ENCODE measurements at regions not wholly inside any gene's neighbourhood (a gene's known extent, or its start where the extent isn't known, plus 50 kb on each side); places are given as distances from the start of the nearest gene placed in this dataset.
"Not testable (repeated sequence)": the region's sequence is repeated elsewhere in the genome, so short reads cannot be mapped to it uniquely, and the experiment has no call there.

DNA sequence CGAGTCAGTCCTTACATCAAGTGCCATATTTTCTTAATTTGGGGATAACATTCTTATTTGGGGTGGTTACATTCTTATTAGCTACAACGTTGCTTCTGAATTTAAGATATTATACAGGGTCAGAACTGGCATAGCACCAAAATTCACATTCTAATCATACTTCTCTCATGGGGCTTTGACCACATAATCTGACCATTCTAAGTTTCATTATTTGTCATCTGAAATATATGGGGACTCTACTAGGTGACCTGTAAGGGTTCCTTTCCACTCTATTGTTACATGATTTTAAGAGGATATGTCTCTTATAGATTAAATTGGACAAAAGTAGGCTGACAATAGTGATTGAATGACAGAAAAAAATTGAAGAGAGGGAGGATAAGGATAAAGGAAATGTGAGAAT is 536.5 kb downstream of the KCTD12 start:
- no peak for DNase-seq (ENCODE audit: low spot score)

DNA sequence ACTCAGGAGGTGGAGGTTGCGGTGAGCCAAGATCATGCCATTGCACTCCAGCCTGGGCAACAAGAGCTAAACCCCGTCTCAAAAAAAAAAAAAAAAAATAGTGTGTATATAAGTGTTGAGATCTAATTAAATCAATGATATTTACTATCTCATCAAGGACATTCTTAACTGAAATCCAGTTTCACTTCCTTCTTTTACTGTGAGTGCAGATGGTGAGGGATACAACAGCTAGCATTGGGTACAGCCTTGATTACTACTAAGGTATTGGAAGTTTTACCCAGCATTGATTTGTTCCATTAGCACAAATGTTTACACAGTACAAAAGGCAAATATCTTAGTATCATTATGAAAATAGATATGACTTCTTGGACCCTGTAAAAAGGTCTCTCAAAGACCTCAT is 546.6 kb downstream of the KCTD12 start:
- no peak for DNase-seq (ENCODE audit: low spot score)

DNA sequence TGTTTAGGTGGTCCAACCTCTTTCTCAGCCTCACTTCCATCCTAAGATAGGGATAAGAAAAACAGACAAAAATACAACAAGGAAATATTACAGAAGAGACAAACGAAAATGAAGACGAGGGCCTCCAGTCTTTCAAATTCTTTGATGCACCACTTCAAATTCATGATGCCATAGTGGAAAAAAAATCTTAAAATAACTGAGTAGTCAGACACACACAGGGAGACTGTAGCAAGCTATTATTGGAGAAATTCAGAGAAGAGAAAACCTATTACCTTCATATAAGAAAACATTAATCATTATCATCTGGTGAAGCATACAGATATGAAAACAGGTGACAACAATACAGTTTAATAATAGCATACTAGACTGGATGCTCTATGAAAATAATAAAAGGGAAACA is 548.2 kb downstream of the KCTD12 start:
- no peak for DNase-seq (ENCODE audit: low spot score)

DNA sequence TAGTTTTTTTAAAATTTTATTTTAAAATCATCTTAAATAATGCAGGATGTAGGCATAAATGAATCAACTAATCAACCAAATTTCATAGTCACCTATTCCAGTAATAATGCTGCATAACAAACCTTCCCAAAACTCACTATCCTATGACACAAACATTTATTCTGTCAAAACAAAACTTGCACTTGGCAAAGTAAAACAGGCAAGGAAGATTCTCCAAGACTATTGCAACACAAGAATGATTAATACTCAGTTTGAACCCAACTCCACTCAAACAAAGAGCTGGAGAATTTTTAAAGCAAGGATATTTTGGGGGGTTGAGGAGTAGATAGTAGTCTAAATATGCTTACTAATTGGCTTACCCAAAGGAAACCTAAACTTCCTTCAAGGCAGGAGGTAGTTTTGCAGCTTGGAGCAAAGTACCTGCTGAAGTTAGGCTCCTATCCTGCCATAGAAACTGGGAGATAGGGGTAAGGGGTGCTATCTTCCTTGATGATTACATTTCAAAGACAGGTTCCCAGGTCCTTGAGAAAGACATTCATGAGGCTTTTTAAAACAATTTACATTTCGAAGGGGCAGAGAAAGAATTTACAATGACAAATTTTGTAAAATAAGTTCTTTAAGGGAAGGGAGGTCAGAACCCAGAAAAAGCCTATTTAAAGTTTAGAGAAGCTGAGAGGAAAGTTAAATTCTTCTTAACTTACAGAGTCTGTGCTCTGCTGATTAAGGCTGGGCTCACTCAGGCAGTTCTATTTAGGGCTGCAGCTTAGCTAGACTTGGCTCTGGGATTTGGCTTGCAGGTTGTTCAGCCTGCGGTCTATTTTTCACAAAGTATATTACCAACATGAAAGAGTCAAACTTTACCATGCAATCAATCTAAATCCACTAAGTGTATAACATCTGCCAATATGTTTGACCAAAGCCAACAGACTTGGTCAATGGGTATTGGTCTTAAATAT is 549.0 kb downstream of the KCTD12 start:
- no peak for DNase-seq (ENCODE audit: low spot score)

DNA sequence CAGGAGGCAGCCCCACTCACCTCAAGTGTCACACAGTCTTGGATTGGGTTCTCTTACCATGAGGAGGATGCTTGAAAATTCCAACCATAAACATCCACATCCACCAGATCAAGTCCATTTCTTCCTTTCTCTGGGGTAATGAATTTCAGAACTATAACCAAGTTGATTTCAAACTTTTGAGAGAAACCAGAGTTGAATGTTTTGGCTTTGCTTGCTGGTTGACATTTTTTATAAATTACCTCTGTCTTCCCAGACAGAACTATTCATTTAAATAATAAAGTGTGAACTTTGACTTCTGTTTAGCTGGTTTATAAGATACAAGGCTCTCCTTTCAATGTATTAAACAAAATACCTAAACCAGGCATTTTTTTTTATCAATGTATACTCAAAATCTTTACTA is 550.7 kb downstream of the KCTD12 start:
- no peak for DNase-seq (ENCODE audit: low spot score)

DNA sequence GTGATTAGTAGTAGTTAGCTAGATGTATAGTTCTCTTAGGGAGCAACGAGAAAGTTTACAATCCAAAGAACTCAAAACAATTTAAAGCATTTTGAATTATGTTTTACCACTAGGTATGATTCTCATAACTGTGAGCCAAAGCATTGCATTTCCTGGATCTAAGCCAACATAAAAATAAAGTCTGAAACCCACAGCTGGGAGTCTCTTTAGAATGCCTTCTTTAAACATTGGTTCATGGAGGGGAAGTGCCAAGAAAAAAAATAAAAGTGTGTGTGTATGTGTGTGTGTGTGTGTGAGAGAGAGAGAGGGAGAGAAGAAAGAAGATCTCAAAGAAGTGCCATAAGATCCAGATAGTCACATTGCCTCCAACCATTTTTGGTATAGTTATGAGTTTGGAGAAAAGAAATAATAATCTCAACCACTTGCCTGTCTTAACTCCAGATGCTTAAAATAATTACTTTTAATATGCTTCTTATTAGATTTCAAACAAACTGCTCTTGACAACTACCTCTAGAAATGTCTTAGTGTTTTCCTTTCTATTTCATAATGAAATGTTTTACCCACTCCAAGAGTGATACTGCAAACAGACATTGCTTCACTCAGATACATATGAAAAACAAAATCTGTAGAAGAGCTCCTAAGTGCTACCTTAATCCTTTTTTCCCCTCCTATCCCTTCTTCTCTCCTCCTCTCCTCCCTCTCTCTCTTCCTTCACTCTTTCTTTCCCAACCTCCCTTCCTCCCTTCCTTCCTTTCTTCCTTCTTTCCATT is 554.1 kb downstream of the KCTD12 start:
- DNase-seq (ENCODE audit: low spot score) = no peak

DNA sequence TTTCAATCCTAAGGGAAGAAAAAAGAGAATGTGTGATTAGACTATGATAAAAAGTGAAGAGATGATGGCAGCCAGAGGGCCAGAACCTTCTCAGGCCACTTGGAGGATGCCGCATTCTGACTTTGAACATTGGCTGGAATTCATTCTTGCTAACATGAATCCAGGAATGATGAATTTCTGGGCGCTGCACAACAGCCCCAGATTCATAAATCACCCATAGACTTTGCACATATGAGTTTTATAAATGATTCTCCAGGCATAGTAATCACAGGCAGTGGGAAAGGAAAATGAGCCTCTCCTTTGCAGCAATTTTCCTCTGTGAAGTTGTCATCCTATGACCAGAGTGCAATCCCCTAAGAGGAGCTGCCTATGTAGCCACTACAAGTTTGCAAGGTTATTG is 555.4 kb downstream of the KCTD12 start:
- no peak for DNase-seq (ENCODE audit: low spot score)

DNA sequence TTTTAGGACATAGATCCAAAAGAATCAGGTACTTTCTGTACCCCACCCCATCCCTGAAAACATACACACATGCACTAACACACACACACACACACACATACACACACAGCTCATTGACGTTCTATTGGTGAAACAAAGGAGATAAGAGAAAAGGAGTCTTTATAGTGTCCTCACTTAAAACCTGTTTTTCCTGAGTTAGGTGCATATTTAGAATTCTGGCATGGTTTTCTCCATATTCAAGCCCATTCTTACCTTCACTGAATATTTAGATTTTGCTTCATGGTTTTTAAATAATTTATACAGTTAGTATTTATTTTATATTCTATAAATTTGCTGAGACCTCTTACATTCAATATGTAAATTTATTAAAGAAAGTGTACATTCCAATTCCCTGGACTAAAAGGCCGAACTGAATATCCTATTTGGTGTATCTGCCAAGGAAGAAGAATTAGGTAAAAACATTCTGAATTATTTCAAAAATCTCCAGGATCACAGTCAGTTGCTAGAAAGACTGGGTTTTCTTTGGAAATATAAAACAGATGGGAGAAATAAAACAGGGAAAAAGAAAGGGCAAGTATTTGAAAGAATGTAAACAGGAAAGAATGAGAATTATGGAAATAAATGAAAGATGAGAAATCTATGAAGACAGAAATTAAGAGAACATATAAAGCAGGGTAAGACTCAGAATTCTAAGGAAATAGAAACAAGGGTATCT is 556.2 kb downstream of the KCTD12 start:
- no peak for DNase-seq (ENCODE audit: low spot score)

DNA sequence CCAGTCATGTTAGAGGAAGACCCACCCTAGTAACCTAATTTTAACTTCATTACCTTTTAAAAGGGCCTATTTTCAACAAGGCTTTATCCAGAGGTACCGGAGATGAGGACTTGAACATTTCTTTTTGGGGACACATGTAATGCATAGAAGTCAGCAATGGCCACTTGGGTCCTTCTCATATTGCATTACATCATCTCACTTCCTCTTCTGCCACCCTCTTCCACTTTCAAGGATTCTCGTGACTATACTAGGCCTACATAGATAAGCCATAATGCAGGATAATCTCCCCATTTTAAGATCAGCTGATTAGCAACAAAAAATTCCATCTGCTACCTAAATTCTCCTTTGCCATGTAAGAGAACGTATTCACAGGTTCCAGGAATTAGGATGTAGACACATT is 557.2 kb downstream of the KCTD12 start:
- DNase-seq (ENCODE audit: low spot score) = no peak

DNA sequence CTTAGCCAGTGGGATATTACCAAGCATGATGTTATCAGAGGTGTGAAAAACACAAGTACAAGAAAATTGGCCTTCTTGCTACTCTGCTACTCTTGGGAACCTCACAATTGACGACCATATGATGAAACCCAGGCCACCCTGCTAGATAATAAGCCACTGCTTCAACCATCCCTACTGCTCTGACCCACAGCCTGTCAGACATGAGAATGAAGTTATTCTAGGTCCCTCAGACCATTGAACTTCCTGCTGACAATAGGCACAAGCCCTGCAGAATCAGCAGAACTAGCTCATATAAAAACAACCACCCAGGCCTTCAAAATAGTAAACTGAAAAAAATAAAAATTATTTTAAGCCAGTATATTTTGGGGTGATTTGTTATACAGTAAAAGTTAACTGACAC is 559.9 kb downstream of the KCTD12 start:
- no peak for DNase-seq (ENCODE audit: low spot score)

DNA sequence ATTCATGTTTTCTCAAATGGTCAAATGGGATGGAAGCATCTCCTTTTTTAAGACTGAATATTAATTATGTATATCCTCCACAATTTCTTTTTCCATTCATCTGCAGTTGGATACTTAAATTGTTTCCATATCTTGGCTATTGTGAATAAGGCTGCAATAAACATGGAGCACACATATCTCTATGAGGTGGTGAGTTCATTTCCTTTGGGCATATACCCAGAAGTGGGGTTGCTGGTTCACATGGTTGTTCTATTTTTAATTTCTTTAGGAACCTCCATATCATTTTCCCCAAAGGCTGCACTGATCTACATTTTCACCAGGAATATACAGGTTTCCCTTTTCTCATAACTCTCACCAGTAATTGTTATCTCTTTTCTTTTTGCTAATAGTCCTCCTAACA is 566.3 kb downstream of the KCTD12 start:
- no peak for DNase-seq (ENCODE audit: low spot score)

DNA sequence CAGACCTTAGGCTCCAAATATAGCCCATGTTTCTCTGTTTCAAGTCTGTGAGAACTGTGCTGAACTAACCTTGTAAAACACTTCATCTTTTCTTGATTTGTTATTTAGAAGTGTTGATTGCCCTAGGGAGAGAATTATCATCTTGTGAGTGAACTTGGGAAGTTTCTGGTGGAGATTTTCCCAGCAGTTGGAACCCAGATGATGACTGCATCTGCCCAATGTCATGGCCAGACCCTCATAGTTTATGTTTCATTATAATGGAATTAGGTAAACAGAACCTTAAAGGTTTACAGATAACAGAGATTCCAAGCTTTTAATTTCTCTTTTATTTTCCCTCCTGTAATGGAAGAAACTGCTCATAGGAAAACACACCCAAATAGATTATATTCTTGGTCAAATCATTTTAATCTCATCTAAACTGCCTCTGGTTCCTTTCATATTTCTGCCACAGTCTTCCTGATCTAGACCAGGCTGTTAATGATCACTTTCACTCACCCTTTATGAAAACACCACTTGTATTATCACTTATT is 569.1 kb downstream of the KCTD12 start:
- no peak for DNase-seq (ENCODE audit: low spot score)

DNA sequence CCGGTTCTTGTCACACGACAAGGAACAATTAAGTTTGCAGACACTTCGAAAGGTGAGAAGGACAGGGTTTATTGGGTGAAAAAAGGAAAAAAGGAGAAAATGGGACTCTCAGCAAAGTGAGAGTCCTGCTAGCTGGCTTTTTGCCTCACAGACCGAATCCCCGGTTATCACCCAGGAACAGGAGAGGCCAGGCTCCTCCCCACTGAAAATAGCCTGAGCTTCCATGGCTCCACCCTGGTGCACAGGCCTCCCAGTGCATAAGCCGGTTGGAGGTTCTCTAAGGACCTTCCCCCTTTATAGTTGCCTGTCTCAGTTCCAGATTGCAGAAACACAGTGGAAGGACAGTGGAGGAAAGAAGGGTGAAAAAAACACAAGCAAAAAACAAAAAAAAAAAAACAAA is 571.7 kb downstream of the KCTD12 start:
- no peak for DNase-seq (ENCODE audit: low spot score)

DNA sequence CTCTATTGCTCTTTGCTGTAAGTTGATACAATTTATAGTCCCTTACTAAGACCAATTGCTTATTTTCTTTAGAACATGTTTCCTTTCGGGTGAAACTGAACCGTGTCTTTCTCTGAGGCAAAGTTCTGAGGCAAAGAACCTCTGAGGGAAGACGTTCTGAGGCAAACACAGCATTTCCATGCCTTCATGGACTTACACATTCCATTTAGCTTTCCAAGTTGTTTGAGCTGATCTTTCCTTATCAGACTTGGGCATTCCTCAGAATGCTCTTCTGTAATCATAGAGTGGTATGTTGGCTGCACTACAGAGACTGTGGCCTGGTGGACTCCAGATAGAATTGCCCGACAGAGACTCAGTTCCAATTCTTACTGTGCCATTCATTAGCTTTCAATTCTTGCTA is 579.1 kb downstream of the KCTD12 start:
- no peak for DNase-seq (ENCODE audit: low spot score)

DNA sequence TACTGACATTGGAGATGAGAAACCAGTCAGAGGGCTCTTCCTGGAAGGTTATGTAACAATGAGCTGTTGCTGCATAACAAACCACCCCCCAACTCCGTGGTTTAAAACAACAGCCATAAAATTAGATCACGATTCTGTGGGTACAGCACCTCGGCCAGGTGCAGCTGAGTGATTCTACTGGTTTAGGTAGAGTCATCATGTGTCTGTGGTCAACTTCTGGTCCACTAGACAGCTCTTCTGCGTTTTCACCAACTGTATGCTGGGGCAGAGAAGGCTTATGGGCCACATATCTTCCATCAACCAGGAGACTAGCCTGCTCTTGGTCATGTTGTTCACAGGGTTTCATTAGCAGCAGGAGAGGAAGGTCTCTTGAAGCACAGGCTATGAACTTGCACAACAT is 585.5 kb downstream of the KCTD12 start:
- DNase-seq (ENCODE audit: low spot score) = no peak

DNA sequence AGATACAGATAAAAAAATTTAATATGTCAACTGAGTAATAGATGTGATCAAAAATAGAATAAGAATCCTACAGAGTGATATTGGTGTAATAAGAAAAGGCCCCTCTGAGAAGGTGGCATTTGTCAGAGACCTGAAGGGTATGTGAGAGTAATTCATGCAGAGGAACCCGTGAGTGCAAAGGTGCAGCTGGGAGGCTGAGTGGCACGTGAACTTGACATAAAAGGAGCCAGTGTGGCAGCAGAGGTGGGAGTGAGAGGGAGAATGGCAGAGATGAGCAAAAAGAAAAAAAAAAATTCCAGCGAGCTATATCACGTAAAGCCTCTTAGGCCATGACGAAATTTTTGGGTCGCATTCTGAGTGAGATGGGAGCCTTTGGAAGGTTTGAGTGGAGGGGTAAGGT is 588.9 kb downstream of the KCTD12 start:
- DNase-seq (ENCODE audit: low spot score) = no peak

DNA sequence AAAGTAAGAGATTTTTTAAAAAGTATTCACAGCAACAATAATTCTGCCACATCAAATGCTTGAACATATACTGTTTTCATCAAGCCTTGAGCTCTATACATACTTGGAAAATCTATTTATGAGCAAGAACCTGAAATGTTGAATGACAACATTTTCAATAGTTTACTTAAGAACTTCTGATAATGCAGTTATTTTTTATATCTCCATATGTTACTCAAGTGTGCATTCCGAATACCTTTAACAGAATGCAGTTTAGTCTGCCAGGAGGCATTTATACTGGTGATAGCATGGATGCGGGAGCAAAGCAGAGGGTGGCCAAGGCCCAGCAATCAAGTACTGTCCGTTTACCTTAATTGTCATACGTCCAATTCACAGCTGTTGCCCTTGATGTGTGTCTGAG is 589.5 kb downstream of the KCTD12 start:
- DNase-seq (ENCODE audit: low spot score) = no peak

DNA sequence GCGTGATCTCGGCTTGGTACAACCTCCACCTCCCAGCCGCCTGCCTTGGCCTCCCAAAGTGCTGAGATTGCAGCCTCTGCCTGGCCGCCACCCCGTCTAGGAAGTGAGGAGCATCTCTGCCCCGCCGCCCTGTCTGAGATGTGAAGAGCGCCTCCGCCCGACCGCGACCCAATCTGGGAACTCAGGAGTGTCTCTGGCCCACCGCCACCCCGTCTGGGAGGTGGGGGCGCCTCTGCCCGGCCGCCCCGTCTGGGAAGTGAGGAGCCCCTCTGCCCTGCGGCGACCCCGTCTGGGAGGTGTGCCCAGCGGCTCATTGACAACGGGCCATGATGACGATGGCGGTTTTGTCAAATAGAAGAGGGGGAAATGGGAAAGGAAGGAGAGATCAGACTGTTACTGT is 591.2 kb downstream of the KCTD12 start:
- DNase-seq (ENCODE audit: low spot score) = not testable (repeated sequence)

DNA sequence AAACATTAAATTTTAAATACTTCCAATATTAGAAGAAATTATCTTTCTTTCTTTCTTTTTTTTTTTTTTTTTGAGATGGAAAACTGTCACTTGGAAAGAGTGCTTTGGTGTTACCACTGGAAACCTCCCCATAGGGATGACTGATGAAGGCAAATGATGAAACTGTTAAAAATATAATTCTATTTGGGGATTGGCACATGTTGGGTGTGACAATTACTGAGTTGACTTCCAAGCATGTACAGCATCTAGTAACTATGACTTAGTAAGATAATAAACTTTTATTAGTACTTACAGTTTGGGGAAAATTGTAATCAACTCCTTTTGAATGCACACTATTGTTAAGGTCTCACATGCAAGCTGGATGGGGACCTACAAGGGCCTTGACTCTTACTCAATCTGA is 592.5 kb downstream of the KCTD12 start:
- DNase-seq (ENCODE audit: low spot score) = no peak

DNA sequence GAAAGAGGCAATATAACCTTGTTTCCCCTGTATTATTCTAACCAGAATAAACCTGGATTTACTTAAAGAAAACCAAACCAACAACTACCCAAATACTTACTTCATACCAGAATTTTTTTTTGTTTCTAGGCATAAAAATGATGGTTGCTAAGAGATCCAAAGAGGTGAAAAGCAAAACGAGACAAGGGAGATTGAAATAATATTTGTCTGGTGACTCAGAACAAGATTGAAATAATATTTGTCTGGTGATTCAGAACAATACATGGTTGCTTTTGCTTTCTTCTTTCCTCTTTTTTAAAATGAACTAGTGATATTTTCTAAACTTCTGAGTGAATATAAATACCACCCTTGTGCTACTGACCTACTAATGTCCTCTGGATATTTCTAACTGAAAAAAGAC is 592.9 kb downstream of the KCTD12 start:
- DNase-seq (ENCODE audit: low spot score) = no peak

DNA sequence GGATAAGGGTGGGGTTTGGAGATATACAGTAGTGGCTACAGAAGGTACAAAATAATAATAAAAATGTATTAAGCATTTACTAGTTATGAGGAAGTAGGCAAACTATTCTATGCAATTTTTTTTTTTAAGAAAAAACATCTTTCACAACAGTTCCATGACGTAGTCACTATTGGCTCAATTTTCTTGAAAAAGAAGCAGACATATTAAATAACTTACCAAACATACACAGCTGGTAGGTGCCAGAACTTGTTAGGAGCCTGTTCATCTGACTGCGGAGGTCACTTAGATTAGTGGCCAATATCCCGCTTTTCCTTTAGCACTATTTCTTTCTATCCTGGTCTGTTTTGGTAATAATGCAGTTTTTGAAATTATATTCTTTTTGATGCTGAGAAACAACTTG is 593.5 kb downstream of the KCTD12 start:
- DNase-seq (ENCODE audit: low spot score) = no peak

DNA sequence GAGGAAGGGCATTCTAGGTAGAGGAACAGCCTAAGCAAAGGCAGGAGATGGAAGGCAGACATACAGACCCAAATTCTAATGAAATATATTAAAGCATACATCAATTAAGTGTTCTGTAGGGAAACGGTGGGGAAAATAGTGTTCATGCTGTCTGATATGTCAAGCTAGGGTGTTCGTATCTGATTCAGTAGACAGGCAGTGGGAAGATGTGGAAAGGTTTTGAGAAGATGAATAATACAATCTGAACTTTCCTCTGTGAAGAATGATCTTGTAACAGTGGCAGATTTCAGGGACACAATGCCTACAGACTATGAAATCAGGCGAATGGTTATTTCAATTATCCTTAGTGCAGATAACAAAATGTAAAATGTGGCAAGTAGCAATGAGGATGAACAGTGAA is 594.2 kb downstream of the KCTD12 start:
- no peak for DNase-seq (ENCODE audit: low spot score)

DNA sequence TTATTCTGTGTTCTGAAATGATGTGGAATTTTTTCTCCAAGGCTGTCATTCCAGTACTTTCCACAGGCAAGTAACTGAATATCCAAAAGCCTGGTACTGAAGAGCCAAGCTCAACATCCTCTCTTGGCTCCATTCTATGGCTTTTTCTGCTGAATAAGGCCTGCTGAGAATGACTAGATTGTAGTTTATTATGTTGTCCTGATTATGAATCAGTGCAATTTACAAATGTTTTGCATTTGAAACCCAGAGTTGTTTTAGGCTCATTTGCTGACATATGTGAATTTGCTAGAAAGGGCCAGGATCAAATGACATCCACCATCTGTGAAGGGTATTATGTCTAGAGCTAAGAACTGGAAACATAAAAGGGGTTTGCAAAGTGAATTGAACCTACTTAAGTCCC is 596.6 kb downstream of the KCTD12 start:
- no peak for DNase-seq (ENCODE audit: low spot score)

Data from Ammon's horn (tissue), 1 donor.